ENCODE measurements at regions not wholly inside any gene's neighbourhood (a gene's known extent, or its start where the extent isn't known, plus 50 kb on each side); places are given as distances from the start of the nearest gene placed in this dataset.

DNA sequence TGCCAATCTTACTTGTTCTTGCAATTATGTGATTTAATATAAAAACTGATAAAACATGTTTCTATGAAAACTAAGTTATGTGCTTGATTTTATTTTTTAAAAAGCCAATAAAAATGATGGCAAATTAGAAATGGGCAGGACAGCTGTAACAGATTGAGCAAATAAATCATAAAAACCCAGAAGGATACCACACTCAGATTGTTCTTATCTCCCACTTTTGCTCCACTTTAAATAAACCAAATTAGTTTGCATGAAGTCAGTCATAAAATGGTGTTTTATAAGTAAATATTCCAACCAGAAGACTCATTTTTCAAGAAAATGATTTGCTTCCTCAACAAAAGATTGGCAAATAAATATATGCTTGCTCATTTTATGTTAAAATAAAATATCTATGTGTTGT lies 307.9 kb upstream of the G2E3 start:
- TF ChIP-seq, protein P1, sequence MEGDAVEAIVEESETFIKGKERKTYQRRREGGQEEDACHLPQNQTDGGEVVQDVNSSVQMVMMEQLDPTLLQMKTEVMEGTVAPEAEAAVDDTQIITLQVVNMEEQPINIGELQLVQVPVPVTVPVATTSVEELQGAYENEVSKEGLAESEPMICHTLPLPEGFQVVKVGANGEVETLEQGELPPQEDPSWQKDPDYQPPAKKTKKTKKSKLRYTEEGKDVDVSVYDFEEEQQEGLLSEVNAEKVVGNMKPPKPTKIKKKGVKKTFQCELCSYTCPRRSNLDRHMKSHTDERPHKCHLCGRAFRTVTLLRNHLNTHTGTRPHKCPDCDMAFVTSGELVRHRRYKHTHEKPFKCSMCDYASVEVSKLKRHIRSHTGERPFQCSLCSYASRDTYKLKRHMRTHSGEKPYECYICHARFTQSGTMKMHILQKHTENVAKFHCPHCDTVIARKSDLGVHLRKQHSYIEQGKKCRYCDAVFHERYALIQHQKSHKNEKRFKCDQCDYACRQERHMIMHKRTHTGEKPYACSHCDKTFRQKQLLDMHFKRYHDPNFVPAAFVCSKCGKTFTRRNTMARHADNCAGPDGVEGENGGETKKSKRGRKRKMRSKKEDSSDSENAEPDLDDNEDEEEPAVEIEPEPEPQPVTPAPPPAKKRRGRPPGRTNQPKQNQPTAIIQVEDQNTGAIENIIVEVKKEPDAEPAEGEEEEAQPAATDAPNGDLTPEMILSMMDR (conservative IDR thresholded peaks at IDR 0.05) = no peak
- Mint-ChIP-seq H3K4me1 (no peaks in the 10 kb centered on the region), H3K36me3 (ENCODE audit: low read depth) (peaks cover 1% of the 10 kb centered on the region), H3K27ac (ENCODE audit: unreplicated experiment) (no peak overlapping the region), H3K9me3 (peaks cover under 1% of the 10 kb centered on the region), H3K27me3 (ENCODE audit: low read depth) (no peaks in the 10 kb centered on the region), H3K4me3 (no peak overlapping the region)
- no peak for DNase-seq (ENCODE audit: low read depth, low spot score)

DNA sequence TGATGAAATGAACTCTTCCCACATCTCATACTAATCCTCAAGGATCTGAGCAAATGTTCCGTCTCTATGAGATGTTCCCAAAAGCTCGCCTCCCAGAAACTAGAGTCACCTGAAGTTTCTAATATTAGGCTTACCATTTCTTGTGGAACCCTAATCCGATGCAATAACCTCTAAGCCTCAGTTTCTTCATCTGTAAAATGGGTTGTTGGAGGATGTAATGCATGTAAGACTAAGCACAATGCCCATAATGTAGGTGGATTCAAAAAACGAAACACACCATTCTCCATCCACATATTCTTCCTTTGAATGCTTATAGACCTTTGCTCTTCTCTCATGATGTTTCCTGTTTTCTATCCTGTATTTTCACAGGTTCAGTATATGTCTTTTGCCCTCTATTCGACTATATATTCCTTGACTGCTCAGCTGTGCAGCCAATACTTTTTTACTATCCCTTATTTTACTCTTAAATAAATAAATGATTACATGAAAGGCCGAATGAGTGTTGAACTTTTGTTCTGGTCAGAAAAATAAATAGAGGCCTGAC lies 307.3 kb upstream of the G2E3 start:
- no peak for DNase-seq (ENCODE audit: low read depth, low spot score)
- Mint-ChIP-seq H3K4me1 (no peaks in the 10 kb centered on the region), H3K27ac (ENCODE audit: unreplicated experiment) (no peak overlapping the region), H3K9me3 (peaks cover 7% of the 10 kb centered on the region), H3K36me3 (ENCODE audit: low read depth) (peaks cover 4% of the 10 kb centered on the region), H3K4me3 (no peak overlapping the region), H3K27me3 (ENCODE audit: low read depth) (no peaks in the 10 kb centered on the region)
- TF ChIP-seq, protein P1 (conservative IDR thresholded peaks at IDR 0.05) = no peak

DNA sequence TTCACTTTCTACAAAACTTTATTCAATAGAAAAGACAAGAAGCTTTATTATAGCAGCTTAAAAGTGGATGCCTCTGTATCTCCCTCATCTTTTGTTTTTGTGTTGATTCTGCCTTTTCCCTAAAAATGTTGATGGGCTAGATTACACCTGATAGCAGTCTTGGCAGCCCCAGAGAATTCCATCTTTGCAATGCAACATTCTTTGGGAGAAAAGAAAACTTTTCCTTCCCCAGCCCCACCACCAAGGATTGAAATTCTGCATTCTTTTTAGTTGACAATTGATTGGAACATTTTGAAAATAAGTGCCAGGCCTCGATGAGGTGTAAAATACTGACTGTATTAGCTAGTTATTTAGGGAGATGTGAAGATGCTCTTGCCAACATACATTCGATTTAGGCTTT lies 306.8 kb upstream of the G2E3 start:
- TF ChIP-seq, protein P1 (conservative IDR thresholded peaks at IDR 0.05) = no peak
- peaks cover 4% of the 10 kb centered on the region for H3K36me3 Mint-ChIP-seq (ENCODE audit: low read depth)
- no peaks in the 10 kb centered on the region for H3K27me3 Mint-ChIP-seq (ENCODE audit: low read depth)
- no peak for DNase-seq (ENCODE audit: low read depth, low spot score)
- H3K9me3 Mint-ChIP-seq = peaks cover 12% of the 10 kb centered on the region
- no peak overlapping the region for H3K27ac Mint-ChIP-seq (ENCODE audit: unreplicated experiment)
- no peaks in the 10 kb centered on the region for H3K4me1 Mint-ChIP-seq
- H3K4me3 Mint-ChIP-seq = no peak overlapping the region

DNA sequence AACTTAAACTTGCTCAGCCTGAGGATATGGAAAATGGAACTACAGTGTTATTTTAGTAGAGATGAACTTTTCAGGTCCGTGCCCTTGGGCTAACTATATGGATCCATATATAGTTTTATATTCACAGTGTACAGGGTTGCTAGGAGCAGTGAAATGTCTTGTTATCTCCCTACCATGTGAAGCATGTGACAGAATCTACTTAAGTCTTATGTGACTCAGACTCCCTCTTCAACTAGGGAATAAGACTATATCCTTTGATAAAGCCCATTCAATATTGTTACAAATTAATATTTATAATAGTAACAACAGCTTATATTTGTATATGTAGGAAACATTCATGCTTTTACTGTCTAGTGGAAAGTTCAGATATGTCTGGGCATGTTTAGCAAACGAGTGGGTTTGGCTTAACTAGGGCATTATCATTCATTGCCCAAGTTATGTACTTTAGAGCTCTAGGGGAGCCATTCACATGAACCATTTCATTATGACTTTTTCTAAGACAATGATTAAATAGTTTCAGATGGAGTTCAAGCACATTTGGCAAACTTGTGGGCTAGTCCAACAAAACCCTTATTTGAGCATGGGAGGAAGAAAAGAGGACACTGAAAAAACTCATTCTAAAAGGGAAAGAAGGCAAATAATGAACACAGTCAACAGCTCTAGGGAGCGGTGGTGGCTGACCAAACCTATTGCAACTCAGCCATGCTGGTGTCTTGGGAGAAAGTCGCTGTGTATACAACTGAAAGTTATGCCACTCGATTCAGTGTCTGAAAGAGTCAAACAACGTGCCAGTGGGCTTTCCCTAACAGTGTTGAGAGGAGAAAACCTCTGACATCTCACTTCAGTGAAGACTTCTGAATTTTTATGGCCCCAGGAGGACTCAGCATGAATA lies 305.9 kb upstream of the G2E3 start:
- TF ChIP-seq, protein P1 (conservative IDR thresholded peaks at IDR 0.05) = no peak
- H3K4me1 Mint-ChIP-seq = no peaks in the 10 kb centered on the region
- H3K27ac Mint-ChIP-seq (ENCODE audit: unreplicated experiment) = no peak overlapping the region
- no peak for DNase-seq (ENCODE audit: low read depth, low spot score)
- H3K9me3 Mint-ChIP-seq = peaks cover 12% of the 10 kb centered on the region
- no peaks in the 10 kb centered on the region for H3K27me3 Mint-ChIP-seq (ENCODE audit: low read depth)
- peaks cover 4% of the 10 kb centered on the region for H3K36me3 Mint-ChIP-seq (ENCODE audit: low read depth)
- H3K4me3 Mint-ChIP-seq = no peak overlapping the region

DNA sequence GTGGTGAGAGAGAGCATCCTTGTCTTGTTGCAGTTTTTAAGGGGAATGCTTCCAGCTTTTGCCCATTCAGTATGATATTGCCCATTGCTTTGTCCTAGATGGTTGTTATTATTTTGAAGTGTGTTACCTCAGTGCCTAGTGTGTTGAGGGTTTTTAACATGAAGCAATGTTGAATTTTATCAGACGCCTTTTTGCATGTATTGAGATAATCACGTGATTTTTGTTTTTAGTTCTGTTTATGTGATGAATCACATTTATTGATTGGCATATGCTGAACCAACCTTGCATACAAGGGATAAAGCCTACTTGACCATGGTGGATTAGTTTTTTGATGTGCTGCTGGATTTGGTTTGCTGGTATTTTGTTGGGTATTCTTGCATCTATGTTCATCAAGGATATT lies 302.3 kb upstream of the G2E3 start:
- Mint-ChIP-seq H3K36me3 (ENCODE audit: low read depth) (peaks cover 4% of the 10 kb centered on the region), H3K4me1 (peaks cover 4% of the 10 kb centered on the region), H3K4me3 (no peak overlapping the region), H3K9me3 (peaks cover 12% of the 10 kb centered on the region), H3K27me3 (ENCODE audit: low read depth) (no peaks in the 10 kb centered on the region), H3K27ac (ENCODE audit: unreplicated experiment) (no peak overlapping the region)
- TF ChIP-seq, protein P1 (conservative IDR thresholded peaks at IDR 0.05) = no peak
- DNase-seq (ENCODE audit: low read depth, low spot score) = no peak
